HepG2 (cell line): ENCODE measurements at regions not wholly inside any gene's neighbourhood (a gene's known extent, or its start where the extent isn't known, plus 50 kb on each side); places are given as distances from the start of the nearest gene placed in this dataset.
A peak's percentile ranks its signal among the peaks of the same experiment; 100 is the strongest.

ENCODE experiments used
- FOXK1 ChIP-seq: sonication (generic); formaldehyde crosslinking; IDR thresholded peaks from 2 replicates; pipeline ENCODE4 v1.4.0; 2020; ENCODE audit warnings: low read depth, missing genetic modification reagents, borderline replicate concordance
- HES4 ChIP-seq: sonication (generic); formaldehyde crosslinking; IDR thresholded peaks from 2 replicates; pipeline ENCODE4 v1.9.0; 2021; ENCODE audit warnings: mild to moderate bottlenecking, missing genetic modification reagents, borderline replicate concordance
- HINFP ChIP-seq: sonication (generic); formaldehyde crosslinking; IDR thresholded peaks from 2 replicates; pipeline ENCODE4 v1.4.0; 2020; ENCODE audit warnings: low read depth, mild to moderate bottlenecking, missing genetic modification reagents
- JUN ChIP-seq: sonication (generic); formaldehyde crosslinking; IDR thresholded peaks from 2 replicates; pipeline ENCODE4 v1.4.0; 2020; ENCODE audit warnings: mild to moderate bottlenecking, missing genetic modification reagents
- MAZ ChIP-seq, 2 experiments: sonication (generic) in 1 of 2; formaldehyde crosslinking in 1 of 2; IDR thresholded peaks; 2 replicates each; pipeline versions ENCODE4 v1.5.0 to v1.6.1; 2012 to 2020; ENCODE audit warnings: low read depth in 2 of 2, mild to moderate bottlenecking in 2 of 2, borderline replicate concordance in 1 of 2, improper control_type of control experiment in 1 of 2, low read length in 1 of 2, missing genetic modification reagents in 1 of 2, moderate library complexity in 1 of 2
- MXD3 ChIP-seq: IDR thresholded peaks from 2 replicates; pipeline ENCODE4 v1.6.1; 2016; ENCODE audit warnings: mild to moderate bottlenecking, missing biosample characterization, missing genetic modification reagents
- MYC ChIP-seq: sonication (generic); formaldehyde crosslinking; IDR thresholded peaks from 2 replicates; pipeline ENCODE4 v1.9.0; 2021; ENCODE audit warnings: missing genetic modification reagents, borderline replicate concordance
- PAF1 ChIP-seq: IDR thresholded peaks from 2 replicates; pipeline ENCODE4 v1.6.1; 2016; ENCODE audit warnings: missing genetic modification reagents, missing compliant biosample characterization
- PLRG1 ChIP-seq: fragments of 450-650 bp; conservative IDR thresholded peaks from 2 replicates; pipeline ENCODE4 v1.6.1; 2016
- RXRB ChIP-seq: IDR thresholded peaks from 2 replicates; pipeline ENCODE4 v1.6.1; 2016; ENCODE audit warnings: borderline replicate concordance, missing genetic modification reagents, missing compliant biosample characterization
- SOX13 ChIP-seq, 3 experiments: fragments of 450-650 bp in 1 of 3; sonication (generic) in 1 of 3; formaldehyde crosslinking in 1 of 3; IDR thresholded peaks in 2 of 3; conservative IDR thresholded peaks in 1 of 3; 2 replicates each; pipeline versions ENCODE4 v1.5.0 to v1.6.1; 2016 to 2020; ENCODE audit warnings: antibody characterized with exemption in 1 of 3, mild to moderate bottlenecking in 1 of 3, missing compliant biosample characterization in 1 of 3, missing genetic modification reagents in 1 of 3, moderate library complexity in 1 of 3
- ZFP36L2 ChIP-seq: sonication (generic); formaldehyde crosslinking; IDR thresholded peaks from 2 replicates; pipeline ENCODE4 v1.4.0; 2020; ENCODE audit warnings: missing genetic modification reagents
- ZNF333 ChIP-seq: sonication (generic); formaldehyde crosslinking; IDR thresholded peaks from 2 replicates; pipeline ENCODE4 v1.4.0; 2020; ENCODE audit warnings: mild to moderate bottlenecking, missing genetic modification reagents, borderline replicate concordance
- ZNF343 ChIP-seq: sonication (generic); formaldehyde crosslinking; IDR thresholded peaks from 2 replicates; pipeline ENCODE4 v1.4.0; 2020; ENCODE audit warnings: mild to moderate bottlenecking, missing genetic modification reagents
- ZSCAN25 ChIP-seq: sonication (generic); formaldehyde crosslinking; IDR thresholded peaks from 2 replicates; pipeline ENCODE4 v1.8.0; 2022; ENCODE audit warnings: mild to moderate bottlenecking, missing genetic modification reagents
- TF ChIP-seq, protein P1 (sequence below): sonication (generic); formaldehyde crosslinking; conservative IDR thresholded peaks from 2 replicates; pipeline ENCODE4 v1.4.0; 2020; ENCODE audit warnings: missing genetic modification reagents
- TF ChIP-seq, protein P2 (sequence below): sonication (generic); formaldehyde crosslinking; IDR thresholded peaks from 2 replicates; pipeline ENCODE4 v1.9.0; 2021; ENCODE audit warnings: missing genetic modification reagents, mild to moderate bottlenecking, borderline replicate concordance

DNA sequence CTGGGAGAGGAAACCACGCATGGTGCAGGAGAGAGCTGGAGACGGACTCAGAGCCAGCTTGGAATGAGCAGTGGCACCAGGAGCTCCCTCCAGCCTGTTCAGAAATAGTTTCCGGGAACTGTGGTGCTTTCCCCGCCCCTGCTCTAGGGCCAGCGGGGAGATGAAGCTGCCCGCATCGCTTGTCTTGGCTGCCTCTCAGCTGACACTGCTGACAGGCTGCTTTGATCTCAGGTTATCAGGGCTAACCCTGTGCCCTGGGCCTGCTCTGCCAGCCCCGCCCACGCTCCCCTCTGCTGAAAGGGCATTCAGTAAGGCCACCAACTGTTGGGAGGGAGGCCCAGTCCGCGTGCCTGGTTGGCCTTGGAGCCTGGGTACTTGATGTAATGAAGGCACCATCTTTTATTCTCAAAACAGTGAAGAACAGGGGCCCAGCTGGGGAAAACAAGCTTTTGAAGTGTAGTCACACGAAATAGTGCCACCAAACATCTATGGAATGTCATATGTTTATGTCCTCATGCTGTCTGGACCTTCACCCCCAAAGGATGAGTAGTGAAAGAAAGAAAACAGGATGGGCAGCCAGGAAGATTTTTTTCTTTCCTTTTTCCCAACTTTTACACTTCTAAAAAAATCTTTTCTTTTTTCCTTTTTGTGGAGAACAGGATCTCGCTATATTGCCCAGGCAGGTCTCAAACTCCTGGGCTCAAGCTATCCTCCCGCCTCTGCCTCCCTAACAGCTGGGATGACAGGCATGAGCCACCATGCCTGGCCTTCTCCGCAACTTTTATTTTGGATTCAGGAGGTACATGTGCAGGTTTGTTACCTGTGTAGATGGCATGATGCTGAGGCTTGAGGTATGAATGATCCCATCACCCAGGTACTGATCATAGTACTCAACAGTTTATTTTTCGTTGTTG is 115.9 kb upstream of the TBX3 start (continued):
- TF ChIP-seq HINFP (peak; percentile 90; the same call in 1 of the 2 replicates), ZNF333 (CRISPR knock-in tag) (no peak), PAF1 (CRISPR knock-in tag) (no peak), ZSCAN25 (CRISPR knock-in tag) (peak; percentile 79), ZFP36L2 (no peak), MAZ (IDR thresholded peaks at IDR 0.05; ENCODE audit: borderline replicate concordance, low read depth, low read length) (peak; percentile 83), MAZ (CRISPR knock-in tag; IDR thresholded peaks at IDR 0.05; ENCODE audit: low read depth) (peak; percentile 95), ZNF343 (CRISPR knock-in tag) (peak; percentile 94), FOXK1 (CRISPR knock-in tag) (peak; percentile 92), JUN (CRISPR knock-in tag) (peak; percentile 83), MYC (CRISPR knock-in tag) (peak; percentile 96; the same call in 1 of the 2 replicates), HES4 (CRISPR knock-in tag) (peak; percentile 42; the same call in 1 of the 2 replicates), MXD3 (CRISPR knock-in tag) (peak; percentile 54; the same call in 1 of the 2 replicates), SOX13 (IDR thresholded peaks at IDR 0.05) (peak; percentile 94), SOX13 (CRISPR knock-in tag; conservative IDR thresholded peaks at IDR 0.05 in 1 of 2, IDR thresholded peaks at IDR 0.05 in 1 of 2) (peak in 1 of 2 experiments; percentile 97; a peak in 2 of 4 replicates), RXRB (peak; percentile 97), PLRG1 (no peak)
- TF ChIP-seq, protein P1, sequence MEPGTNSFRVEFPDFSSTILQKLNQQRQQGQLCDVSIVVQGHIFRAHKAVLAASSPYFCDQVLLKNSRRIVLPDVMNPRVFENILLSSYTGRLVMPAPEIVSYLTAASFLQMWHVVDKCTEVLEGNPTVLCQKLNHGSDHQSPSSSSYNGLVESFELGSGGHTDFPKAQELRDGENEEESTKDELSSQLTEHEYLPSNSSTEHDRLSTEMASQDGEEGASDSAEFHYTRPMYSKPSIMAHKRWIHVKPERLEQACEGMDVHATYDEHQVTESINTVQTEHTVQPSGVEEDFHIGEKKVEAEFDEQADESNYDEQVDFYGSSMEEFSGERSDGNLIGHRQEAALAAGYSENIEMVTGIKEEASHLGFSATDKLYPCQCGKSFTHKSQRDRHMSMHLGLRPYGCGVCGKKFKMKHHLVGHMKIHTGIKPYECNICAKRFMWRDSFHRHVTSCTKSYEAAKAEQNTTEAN, result peak; percentile 89
- TF ChIP-seq, protein P2, sequence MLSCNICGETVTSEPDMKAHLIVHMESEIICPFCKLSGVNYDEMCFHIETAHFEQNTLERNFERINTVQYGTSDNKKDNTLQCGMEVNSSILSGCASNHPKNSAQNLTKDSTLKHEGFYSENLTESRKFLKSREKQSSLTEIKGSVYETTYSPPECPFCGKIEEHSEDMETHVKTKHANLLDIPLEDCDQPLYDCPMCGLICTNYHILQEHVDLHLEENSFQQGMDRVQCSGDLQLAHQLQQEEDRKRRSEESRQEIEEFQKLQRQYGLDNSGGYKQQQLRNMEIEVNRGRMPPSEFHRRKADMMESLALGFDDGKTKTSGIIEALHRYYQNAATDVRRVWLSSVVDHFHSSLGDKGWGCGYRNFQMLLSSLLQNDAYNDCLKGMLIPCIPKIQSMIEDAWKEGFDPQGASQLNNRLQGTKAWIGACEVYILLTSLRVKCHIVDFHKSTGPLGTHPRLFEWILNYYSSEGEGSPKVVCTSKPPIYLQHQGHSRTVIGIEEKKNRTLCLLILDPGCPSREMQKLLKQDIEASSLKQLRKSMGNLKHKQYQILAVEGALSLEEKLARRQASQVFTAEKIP (CRISPR knock-in tag), result no peak
